CD4-positive, alpha-beta memory T cell (primary cell): ENCODE measurements at regions not wholly inside any gene's neighbourhood (a gene's known extent, or its start where the extent isn't known, plus 50 kb on each side); places are given as distances from the start of the nearest gene placed in this dataset.
"Not testable (repeated sequence)": the region's sequence is repeated elsewhere in the genome, so short reads cannot be mapped to it uniquely, and the experiment has no call there.

Experiments used
- CTCF ChIA-PET: fragments of 350-600 bp; sonication (Branson Sonifier 250); formaldehyde crosslinking; loops from one replicate; lab custom pipeline; 2021; ENCODE audit warnings: inconsistent platforms; ENCODE audit not compliant: partially characterized antibody; lab: Charles Lee
- POLR2A ChIA-PET: fragments of 350-600 bp; sonication (Branson Sonifier 250); formaldehyde crosslinking; loops from one replicate; lab custom pipeline; 2021; ENCODE audit not compliant: partially characterized antibody; lab: Charles Lee
- DNase-seq, 5 donors: peaks; one replicate each; pipeline versions ENCODE4 v3.0.0 to v3.0.0-alpha.2; 2020 to 2022; ENCODE audit warnings: mixed read lengths in 1 of 5
- H3K27ac ChIP-seq: one replicate; pipeline ENCODE4 v1.7.0; 2013; ENCODE audit warnings: low read depth, low read length
- H3K27me3 ChIP-seq: 2 replicates; pipeline ENCODE4 v1.7.0; 2013; ENCODE audit warnings: mild to moderate bottlenecking, low read length, moderate library complexity; ENCODE audit not compliant: insufficient read depth
- H3K36me3 ChIP-seq: 2 replicates; pipeline ENCODE4 v1.7.0; 2013; ENCODE audit warnings: mild to moderate bottlenecking, low read length, moderate library complexity; ENCODE audit not compliant: insufficient read depth
- H3K4me1 ChIP-seq: 2 replicates; pipeline ENCODE4 v1.7.0; 2013; ENCODE audit warnings: mild to moderate bottlenecking, low read length, moderate library complexity; ENCODE audit not compliant: insufficient read depth
- H3K4me3 ChIP-seq, 2 donors: one replicate each; pipeline ENCODE4 v1.7.0; 2013; ENCODE audit warnings: low read length in 2 of 2, mild to moderate bottlenecking in 1 of 2
- H3K9me3 ChIP-seq, 2 donors: one replicate each; pipeline ENCODE4 v1.7.0; 2013; ENCODE audit warnings: low read length in 2 of 2, control low read depth in 1 of 2; ENCODE audit not compliant: control insufficient read depth in 1 of 2
- H3K27ac Mint-ChIP-seq, 7 donors: one replicate each; pipeline ENCODE4 v1.8.0; 2020 to 2021; ENCODE audit warnings: mixed read lengths in 7 of 7, mild to moderate bottlenecking in 6 of 7, inconsistent platforms in 3 of 7, moderate library complexity in 3 of 7
- H3K27me3 Mint-ChIP-seq, 2 donors: one replicate each; pipeline ENCODE4 v1.8.0; 2020 to 2021; ENCODE audit warnings: mixed read lengths in 2 of 2
- H3K36me3 Mint-ChIP-seq, 2 donors: one replicate each; pipeline ENCODE4 v1.8.0; 2020 to 2021; ENCODE audit warnings: mixed read lengths in 2 of 2, inconsistent platforms in 1 of 2, mild to moderate bottlenecking in 1 of 2
- H3K4me1 Mint-ChIP-seq, 4 donors: one replicate each; pipeline ENCODE4 v1.8.0; 2020 to 2021; ENCODE audit warnings: mixed read lengths in 4 of 4, mild to moderate bottlenecking in 1 of 4
- H3K4me3 Mint-ChIP-seq, 8 donors: one replicate each; pipeline ENCODE4 v1.8.0; 2020 to 2021; ENCODE audit warnings: mixed read lengths in 8 of 8, mild to moderate bottlenecking in 7 of 8, moderate library complexity in 6 of 8, inconsistent platforms in 3 of 8
- H3K9me3 Mint-ChIP-seq, 8 donors: one replicate each; pipeline ENCODE4 v1.8.0; 2020 to 2021; ENCODE audit warnings: mixed read lengths in 8 of 8, mild to moderate bottlenecking in 5 of 8, inconsistent platforms in 3 of 8, moderate library complexity in 1 of 8
- intact Hi-C: fragments of 100-400 bp; cut with micrococcal nuclease; formaldehyde crosslinking; loops from one replicate; pipeline ENCODE4 v1.15.1; 2023

DNA sequence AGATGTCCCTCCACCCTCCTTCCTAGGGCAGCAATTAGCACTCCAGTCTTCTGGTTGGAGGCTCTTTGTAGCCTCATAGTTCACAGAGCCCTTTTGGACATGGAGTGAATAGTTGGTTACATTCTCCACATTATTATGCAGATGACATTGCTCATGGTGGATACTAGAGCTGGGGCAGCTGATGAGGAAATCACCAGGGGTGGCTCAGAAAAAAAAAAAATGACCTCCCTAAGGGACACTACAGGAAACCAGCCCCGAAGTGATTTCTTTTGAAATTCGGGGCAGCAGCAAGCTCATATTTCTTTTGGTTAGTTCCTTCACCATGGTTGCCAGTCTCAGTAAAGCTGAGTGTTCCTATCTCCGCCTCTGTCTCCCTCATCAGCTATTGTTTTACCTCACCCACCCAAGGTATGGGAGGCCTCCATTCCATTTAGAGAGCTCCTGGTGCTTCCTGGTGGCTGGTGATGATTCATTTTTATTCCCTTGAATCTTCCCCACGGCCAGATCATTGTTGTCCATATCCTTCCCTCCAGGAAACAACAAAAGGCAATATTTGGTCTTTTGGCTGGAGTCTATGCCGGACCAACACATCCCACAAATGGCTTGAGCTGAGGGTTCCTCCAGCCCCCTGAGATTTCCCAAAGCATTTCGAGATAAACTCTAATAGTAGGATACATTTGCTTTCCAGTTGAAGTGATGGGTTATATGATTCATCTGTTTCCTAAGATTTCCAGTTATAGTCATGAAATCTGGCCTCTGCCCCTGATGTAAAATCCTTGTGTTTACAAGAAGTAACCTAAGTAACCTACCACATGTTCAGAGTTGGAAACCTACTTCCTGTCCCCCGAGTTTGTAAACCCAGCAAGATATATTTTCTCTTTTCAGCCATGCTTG, 56.2 kb upstream of the NID2 start:
- intact Hi-C loops, result no loop called here

DNA sequence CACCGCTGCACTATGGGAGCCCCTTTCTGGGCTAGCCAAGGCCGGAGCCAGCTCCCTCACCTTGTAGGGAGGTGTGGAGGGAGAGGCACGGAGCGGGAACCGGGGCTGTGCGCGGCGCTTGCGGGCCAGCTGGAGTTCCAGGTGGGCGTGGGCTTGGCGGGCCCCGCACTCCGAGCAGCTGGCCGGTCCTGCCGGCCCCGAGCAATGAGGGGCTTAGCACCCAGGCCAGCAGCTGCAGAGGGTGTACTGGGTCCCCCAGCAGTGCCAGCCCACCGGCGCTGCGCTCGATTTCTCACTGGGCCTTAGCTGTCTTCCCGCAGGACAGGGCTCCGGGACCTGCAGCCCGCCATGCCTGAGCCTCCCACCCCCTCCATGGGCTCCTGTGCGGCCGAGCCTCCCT, 53.3 kb upstream of the NID2 start:
- H3K27ac ChIP-seq, H3K4me3 ChIP-seq, POLR2A ChIA-PET, H3K36me3 ChIP-seq, H3K9me3 ChIP-seq, H3K27me3 Mint-ChIP-seq, H3K4me3 Mint-ChIP-seq, H3K9me3 Mint-ChIP-seq, H3K27me3 ChIP-seq, CTCF ChIA-PET, H3K36me3 Mint-ChIP-seq, intact Hi-C loops, H3K27ac Mint-ChIP-seq: not testable (repeated sequence)
- H3K4me1 ChIP-seq, result peaks cover 15% of the 10 kb centered on the region
- DNase-seq, result peak in 1 of 5 donors; percentile 19
- H3K4me1 Mint-ChIP-seq, result peaks cover 14 to 17% (median 16%) of the 10 kb centered on the region in 4 donors

More for the DNA sequence above, 56.2 kb upstream of the NID2 start:
- ChIA-PET CTCF (no interaction called here), POLR2A (no interaction called here)
- no peaks in the 10 kb centered on the region for H3K9me3 ChIP-seq
- Mint-ChIP-seq H3K9me3 (peaks cover 0 to 3% (median 0%) of the 10 kb centered on the region in 8 donors), H3K36me3 (no peaks in the 10 kb centered on the region), H3K27me3 (peaks cover 3 to 10% of the 10 kb centered on the region in 2 donors), H3K27ac (peak overlapping the region in 3 of 7 donors; percentile 18 to 39 (median 19)), H3K4me3 (peak overlapping the region in 3 of 8 donors; percentile 40 to 49 (median 44)), H3K4me1 (peaks cover 14 to 21% (median 18%) of the 10 kb centered on the region in 4 donors)
- H3K4me1 ChIP-seq, result peaks cover 15% of the 10 kb centered on the region
- H3K36me3 ChIP-seq, result no peaks in the 10 kb centered on the region
- DNase-seq, result peak in 3 of 5 donors; percentile 14 to 23 (median 16)
- no peaks in the 10 kb centered on the region for H3K27me3 ChIP-seq
- no peak overlapping the region for H3K4me3 ChIP-seq
- no peak overlapping the region for H3K27ac ChIP-seq

- no peaks in the 10 kb centered on the region for H3K36me3 ChIP-seq
- Mint-ChIP-seq H3K4me3 (no peak overlapping the region), H3K36me3 (no peaks in the 10 kb centered on the region), H3K27ac (no peak overlapping the region), H3K9me3 (peaks cover 0 to 5% (median 0%) of the 10 kb centered on the region in 8 donors), H3K4me1 (peaks cover 14 to 17% (median 15%) of the 10 kb centered on the region in 4 donors), H3K27me3 (peaks cover 0 to 5% of the 10 kb centered on the region in 2 donors)
- no peak for DNase-seq
- H3K9me3 ChIP-seq, result no peaks in the 10 kb centered on the region
- POLR2A ChIA-PET, result no interaction called here
- intact Hi-C loops, result no loop called here
- H3K4me3 ChIP-seq, result no peak overlapping the region
- peaks cover 15% of the 10 kb centered on the region for H3K4me1 ChIP-seq
- CTCF ChIA-PET, result no interaction called here
- H3K27me3 ChIP-seq, result no peaks in the 10 kb centered on the region
- no peak overlapping the region for H3K27ac ChIP-seq
These were observed 52.6 kb upstream of the NID2 start for GRCh38 chr14:52121441-52121840.

GRCh38 chr14:52119030-52119429, 50.2 kb upstream of the NID2 start:
- Histone ChIP-seq H3K27me3 (no peaks in the 10 kb centered on the region), H3K27ac (no peak overlapping the region), H3K9me3 (no peaks in the 10 kb centered on the region), H3K4me1 (no peaks in the 10 kb centered on the region), H3K4me3 (no peak overlapping the region), H3K36me3 (no peaks in the 10 kb centered on the region)
- H3K4me1 Mint-ChIP-seq, result peaks cover 0 to 1% (median 0%) of the 10 kb centered on the region in 4 donors
- peaks cover 0 to 2% (median 0%) of the 10 kb centered on the region in 8 donors for H3K9me3 Mint-ChIP-seq
- H3K4me3 Mint-ChIP-seq, result no peak overlapping the region
- H3K27me3 Mint-ChIP-seq, result peaks cover 0 to 2% of the 10 kb centered on the region in 2 donors
- H3K36me3 Mint-ChIP-seq, result no peaks in the 10 kb centered on the region
- H3K27ac Mint-ChIP-seq, result no peak overlapping the region
- no peak for DNase-seq
- CTCF ChIA-PET, result no interaction called here
- intact Hi-C loops, result no loop called here
- POLR2A ChIA-PET, result no interaction called here
